H1 (cell line): ENCODE measurements at regions not wholly inside any gene's neighbourhood (a gene's known extent, or its start where the extent isn't known, plus 50 kb on each side); places are given as distances from the start of the nearest gene placed in this dataset.

ENCODE experiments used
- CTCF ChIA-PET: fragments of 300-600 bp; sonication (Branson Sonifier 250); formaldehyde crosslinking; loops from one replicate; lab custom pipeline; 2021; ENCODE audit not compliant: partially characterized antibody; lab: Charles Lee
- POLR2A ChIA-PET: fragments of 300-600 bp; sonication (Branson Sonifier 250); formaldehyde crosslinking; loops from one replicate; lab custom pipeline; 2021; ENCODE audit warnings: inconsistent platforms; ENCODE audit not compliant: partially characterized antibody; lab: Charles Lee
- DNase-seq, 2 experiments: peaks; one replicate each; pipeline versions ENCODE4 v3.0.0 to v3.0.0-alpha.2; 2010 to 2022; ENCODE audit warnings: low spot score in 2 of 2, low read depth in 1 of 2, mixed read lengths in 1 of 2
- FAIRE-seq: peaks from 2 replicates; lab custom pipeline; 2011; peaks lifted over from hg19 to GRCh38; lab: Jason Lieb, UNC
- H2AFZ ChIP-seq: 2 replicates; pipeline ENCODE4 v1.8.1; 2012; ENCODE audit warnings: low read length, inconsistent platforms
- H2AK5ac ChIP-seq: 2 replicates; pipeline ENCODE4 v1.6.1; 2013; ENCODE audit warnings: low read depth, low read length
- H2BK120ac ChIP-seq: replicated peaks from 2 replicates; pipeline ENCODE3; 2013; ENCODE audit warnings: low read depth, low read length, inconsistent platforms
- H2BK12ac ChIP-seq: 2 replicates; pipeline ENCODE4 v1.6.1; 2013; ENCODE audit warnings: low read depth, low read length
- H2BK15ac ChIP-seq: 2 replicates; pipeline ENCODE4 v1.6.1; 2013; ENCODE audit warnings: low read length
- H2BK20ac ChIP-seq: 2 replicates; pipeline ENCODE4 v1.6.1; 2013; ENCODE audit warnings: low read length
- H2BK5ac ChIP-seq: 2 replicates; pipeline ENCODE4 v1.6.1; 2013; ENCODE audit warnings: low read depth, low read length
- H3K14ac ChIP-seq: 2 replicates; pipeline ENCODE4 v1.6.1; 2013; ENCODE audit warnings: inconsistent platforms; ENCODE audit not compliant: insufficient read length
- H3K18ac ChIP-seq: 2 replicates; pipeline ENCODE4 v1.6.1; 2013; ENCODE audit warnings: low read length; ENCODE audit errors: extremely low read depth
- H3K23ac ChIP-seq: 2 replicates; pipeline ENCODE4 v1.6.1; 2013; ENCODE audit warnings: inconsistent platforms; ENCODE audit not compliant: insufficient read length
- H3K23me2 ChIP-seq: 2 replicates; pipeline ENCODE4 v1.6.1; 2013; ENCODE audit warnings: low read depth, low read length
- H3K27ac ChIP-seq: 2 replicates; pipeline ENCODE4 v1.6.1; 2011; ENCODE audit warnings: low read depth, low read length, inconsistent platforms
- H3K27me3 ChIP-seq, 4 experiments: replicated peaks in 1 of 4; 1 replicate in 1 of 4; 2 replicates in 3 of 4; pipeline versions ENCODE4 v1.6.1 to v1.8.1; 2011 to 2013; ENCODE audit warnings: low read length in 3 of 4, mild to moderate bottlenecking in 3 of 4, inconsistent platforms in 2 of 4, mixed read lengths in 2 of 4, moderate library complexity in 1 of 4; ENCODE audit not compliant: control insufficient read depth in 3 of 4, insufficient read depth in 3 of 4; ENCODE audit errors: extremely low read depth in 1 of 4
- H3K36me3 ChIP-seq, 4 experiments: 2 replicates each; pipeline versions ENCODE4 v1.6.1 to v1.8.1; 2011 to 2013; ENCODE audit warnings: mild to moderate bottlenecking in 4 of 4, low read length in 3 of 4, moderate library complexity in 2 of 4, control low read depth in 1 of 4, inconsistent platforms in 1 of 4; ENCODE audit not compliant: insufficient read depth in 4 of 4, control insufficient read depth in 2 of 4
- H3K4ac ChIP-seq: replicated peaks from 2 replicates; pipeline ENCODE3; 2013; ENCODE audit warnings: low read length, low read depth, mixed read lengths, inconsistent platforms; ENCODE audit not compliant: insufficient read length
- H3K4me1 ChIP-seq, 4 experiments: replicated peaks in 1 of 4; 1 replicate in 1 of 4; 2 replicates in 3 of 4; pipeline versions ENCODE4 v1.6.1 to v1.8.1; 2011 to 2013; ENCODE audit warnings: low read length in 3 of 4, inconsistent platforms in 2 of 4, mixed read lengths in 1 of 4; ENCODE audit not compliant: insufficient read depth in 4 of 4, control insufficient read depth in 3 of 4
- H3K4me2 ChIP-seq, 2 experiments: 2 replicates each; pipeline versions ENCODE4 v1.6.1 to v1.8.1; 2011 to 2013; ENCODE audit warnings: low read depth in 2 of 2, low read length in 2 of 2, control low read depth in 1 of 2, inconsistent platforms in 1 of 2, mild to moderate bottlenecking in 1 of 2; ENCODE audit not compliant: insufficient read depth in 1 of 2
- H3K4me3 ChIP-seq, 4 experiments: fragments of 200-600, 300-600 bp in 1 of 4; sonication (generic), shearing (Covaris generic), sonication (Bioruptor Twin) in 1 of 4; 2 replicates each; pipeline versions ENCODE4 v1.5.1 to v1.8.1; 2011 to 2016; ENCODE audit warnings: low read length in 4 of 4, low read depth in 3 of 4, control low read depth in 2 of 4, inconsistent platforms in 2 of 4, mild to moderate bottlenecking in 2 of 4, mixed read lengths in 1 of 4, moderate library complexity in 1 of 4; ENCODE audit not compliant: insufficient read depth in 2 of 4; ENCODE audit errors: extremely low read depth in 1 of 4
- H3K56ac ChIP-seq: replicated peaks from 2 replicates; pipeline ENCODE3; 2013; ENCODE audit warnings: low read depth, mild to moderate bottlenecking, mixed read lengths, low read length, inconsistent platforms; ENCODE audit not compliant: insufficient read length
- H3K79me1 ChIP-seq: 2 replicates; pipeline ENCODE4 v1.6.1; 2013; ENCODE audit warnings: low read depth, low read length, control low read depth
- H3K79me2 ChIP-seq, 2 experiments: 2 replicates each; pipeline versions ENCODE4 v1.6.1 to v1.8.1; 2012 to 2013; ENCODE audit warnings: low read length in 2 of 2, mild to moderate bottlenecking in 2 of 2, inconsistent platforms in 1 of 2; ENCODE audit not compliant: insufficient read depth in 2 of 2, control insufficient read depth in 1 of 2
- H3K9ac ChIP-seq, 4 experiments: replicated peaks in 1 of 4; 1 replicate in 1 of 4; 2 replicates in 3 of 4; pipeline versions ENCODE4 v1.6.1 to v1.8.1; 2011 to 2013; ENCODE audit warnings: low read depth in 3 of 4, low read length in 3 of 4, control low read depth in 2 of 4, mild to moderate bottlenecking in 2 of 4, moderate library complexity in 2 of 4, inconsistent platforms in 1 of 4; ENCODE audit errors: extremely low read depth in 1 of 4
- H3K9me3 ChIP-seq, 2 experiments: 2 replicates each; pipeline versions ENCODE4 v1.6.1 to v1.8.1; 2012 to 2013; ENCODE audit warnings: mild to moderate bottlenecking in 2 of 2, moderate library complexity in 2 of 2, control low read depth in 1 of 2, inconsistent platforms in 1 of 2, low read depth in 1 of 2, low read length in 1 of 2, mixed read lengths in 1 of 2; ENCODE audit not compliant: insufficient read depth in 2 of 2
- H4K20me1 ChIP-seq, 2 experiments: replicated peaks in 1 of 2; 2 replicates each; pipeline versions ENCODE3 to v1.8.1; 2011 to 2013; ENCODE audit warnings: inconsistent platforms in 2 of 2, low read length in 2 of 2, mild to moderate bottlenecking in 1 of 2; ENCODE audit not compliant: insufficient read depth in 2 of 2, control insufficient read depth in 1 of 2
- H4K5ac ChIP-seq: 2 replicates; pipeline ENCODE4 v1.6.1; 2013; ENCODE audit warnings: low read length, low read depth, mixed read lengths, inconsistent platforms; ENCODE audit not compliant: insufficient read length
- H4K8ac ChIP-seq: 2 replicates; pipeline ENCODE4 v1.8.0; 2013; ENCODE audit warnings: mild to moderate bottlenecking, moderate library complexity, low read length, inconsistent platforms; ENCODE audit not compliant: insufficient read depth; ENCODE audit errors: extremely low read depth
- H4K91ac ChIP-seq: replicated peaks from 2 replicates; pipeline ENCODE3; 2013; ENCODE audit warnings: low read length, mixed read lengths, inconsistent platforms; ENCODE audit not compliant: insufficient read length
- ASH2L ChIP-seq: fragments of 200-600, 300-600 bp; sonication (generic); IDR thresholded peaks from one replicate; pipeline ENCODE4 v1.7.1; 2017; ENCODE audit warnings: low read length
- ATF2 ChIP-seq: IDR thresholded peaks from 2 replicates; pipeline ENCODE4 v1.6.1; 2012; ENCODE audit warnings: low read length, inconsistent platforms
- EGR1 ChIP-seq: IDR thresholded peaks from 2 replicates; pipeline ENCODE4 v1.6.1; 2011; ENCODE audit warnings: low read depth, low read length, borderline replicate concordance
- HDAC6 ChIP-seq: IDR thresholded peaks from one replicate; pipeline ENCODE4 v1.7.1; 2012; ENCODE audit warnings: low read depth, mild to moderate bottlenecking, inconsistent platforms, low read length, moderate library complexity
- POLR2A ChIP-seq, 2 experiments: IDR thresholded peaks; 1 replicate in 1 of 2; 2 replicates in 1 of 2; pipeline ENCODE4 v1.6.1; 2011; ENCODE audit warnings: low read depth in 2 of 2, low read length in 2 of 2, mild to moderate bottlenecking in 2 of 2; ENCODE audit errors: control extremely low read depth in 1 of 2
- RXRA ChIP-seq: IDR thresholded peaks from 2 replicates; pipeline ENCODE4 v1.6.1; 2011; ENCODE audit warnings: low read depth, mild to moderate bottlenecking, low read length, moderate library complexity; ENCODE audit not compliant: insufficient read depth
- SIRT6 ChIP-seq: IDR thresholded peaks from one replicate; pipeline ENCODE4 v1.7.1; 2012; ENCODE audit warnings: low read length, inconsistent platforms
- SRF ChIP-seq: IDR thresholded peaks from 2 replicates; pipeline ENCODE4 v1.6.1; 2011; ENCODE audit warnings: mild to moderate bottlenecking, low read depth, low read length, moderate library complexity
- WGBS, 2 experiments: shearing (Covaris generic) in 1 of 2; methylation state at CpG; one replicate each; pipeline versions ENCODE4 v1.1.6 to v1.1.7; 2013 to 2015; ENCODE audit warnings: low lambda C conversion rate in 2 of 2, mixed read lengths in 2 of 2, inconsistent platforms in 1 of 2, low coverage in 1 of 2, missing lambda C conversion rate in 1 of 2; ENCODE audit not compliant: insufficient replicate concordance in 2 of 2, insufficient coverage in 1 of 2, insufficient read length in 1 of 2; ENCODE audit errors: extremely low coverage in 1 of 2, missing lambda C conversion rate in 1 of 2; 5-methylcytosine and 5-hydroxymethylcytosine counted together

DNA sequence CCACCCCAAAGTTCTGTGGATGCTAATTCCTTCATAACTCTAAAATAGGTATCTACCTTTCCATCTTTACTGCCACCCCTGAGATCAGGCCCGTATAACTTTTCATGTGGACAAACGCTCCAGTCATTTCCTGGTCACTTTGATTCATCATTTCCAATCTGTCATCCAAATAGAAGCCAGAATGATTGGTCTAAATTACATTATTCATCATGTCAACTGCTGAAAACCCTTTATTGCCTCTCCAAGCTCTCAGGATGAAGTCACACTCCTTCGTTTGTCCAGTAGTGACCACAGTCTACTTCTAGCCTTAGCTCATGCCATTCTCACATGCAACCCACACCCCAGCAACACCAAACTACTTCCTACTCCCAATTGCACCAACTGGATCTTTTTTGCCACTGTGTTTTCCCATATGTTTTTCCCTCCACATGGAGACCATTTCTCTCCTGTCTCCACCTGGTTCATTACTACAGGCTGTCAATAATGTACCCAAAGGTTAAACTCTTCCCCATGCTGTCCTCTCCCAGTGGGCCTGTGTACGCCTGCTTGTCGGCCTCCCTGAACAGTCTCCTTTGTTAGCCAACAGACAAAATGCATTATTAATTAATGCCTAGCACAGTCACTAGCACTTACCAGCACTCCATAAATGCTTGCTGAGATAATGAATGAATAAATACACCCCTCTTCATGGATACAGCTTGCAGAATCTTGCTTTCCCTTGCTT lies 382.6 kb upstream of the NOCT start:
- WGBS, 2 experiments = 84% methylated on average over 5 of the region's 5 CpGs; no CpG with 5 or more reads in 1 of the 2 experiments
- H3K23ac ChIP-seq = no peak overlapping the region
- DNase-seq (no peak), FAIRE-seq (no peak)
- H2AFZ ChIP-seq = no peak overlapping the region
- H3K9me3 ChIP-seq = no peaks in the 10 kb centered on the region; a peak in 1 of 4 replicates
- H3K18ac ChIP-seq = no peak overlapping the region
- no peak overlapping the region for H2BK120ac ChIP-seq
- H3K4ac ChIP-seq = no peak overlapping the region
- H3K23me2 ChIP-seq = no peaks in the 10 kb centered on the region
- H4K91ac ChIP-seq = no peak overlapping the region
- H4K5ac ChIP-seq = no peak overlapping the region
- no peak overlapping the region for H3K27ac ChIP-seq
- no peak overlapping the region for H2AK5ac ChIP-seq
- H4K8ac ChIP-seq = no peak overlapping the region
- H3K79me2 ChIP-seq = no peaks in the 10 kb centered on the region
- H3K4me3 ChIP-seq = no peak overlapping the region
- H3K27me3 ChIP-seq = no peaks in the 10 kb centered on the region
- no peak overlapping the region for H2BK12ac ChIP-seq
- H2BK5ac ChIP-seq = no peak overlapping the region
- H3K4me1 ChIP-seq = peaks cover 0 to 4% (median 0%) of the 10 kb centered on the region in 4 experiments; a peak in 1 of 7 replicates
- H3K4me2 ChIP-seq = no peak overlapping the region
- CTCF ChIA-PET = no interaction called here
- H3K56ac ChIP-seq = no peak overlapping the region
- no peaks in the 10 kb centered on the region for H3K36me3 ChIP-seq
- H3K14ac ChIP-seq = no peak overlapping the region
- H4K20me1 ChIP-seq = no peaks in the 10 kb centered on the region
- POLR2A ChIA-PET = no interaction called here
- no peaks in the 10 kb centered on the region for H3K79me1 ChIP-seq
- no peak overlapping the region for H3K9ac ChIP-seq
- H2BK15ac ChIP-seq = no peak overlapping the region
- no peak overlapping the region for H2BK20ac ChIP-seq
- TF ChIP-seq RXRA = no peak
- no peak for TF ChIP-seq SIRT6
- no peak for TF ChIP-seq ASH2L
- no peak for TF ChIP-seq HDAC6
- no peak for TF ChIP-seq SRF
- TF ChIP-seq POLR2A (IDR thresholded peaks at IDR 0.05; ENCODE audit: control extremely low read depth in 1 of 2, low read depth in 2 of 2, low read length in 2 of 2) = no peak
- TF ChIP-seq EGR1 = no peak
- TF ChIP-seq ATF2 = no peak
